ENCODE measurements at regions not wholly inside any gene's neighbourhood (a gene's known extent, or its start where the extent isn't known, plus 50 kb on each side); places are given as distances from the start of the nearest gene placed in this dataset.

DNA sequence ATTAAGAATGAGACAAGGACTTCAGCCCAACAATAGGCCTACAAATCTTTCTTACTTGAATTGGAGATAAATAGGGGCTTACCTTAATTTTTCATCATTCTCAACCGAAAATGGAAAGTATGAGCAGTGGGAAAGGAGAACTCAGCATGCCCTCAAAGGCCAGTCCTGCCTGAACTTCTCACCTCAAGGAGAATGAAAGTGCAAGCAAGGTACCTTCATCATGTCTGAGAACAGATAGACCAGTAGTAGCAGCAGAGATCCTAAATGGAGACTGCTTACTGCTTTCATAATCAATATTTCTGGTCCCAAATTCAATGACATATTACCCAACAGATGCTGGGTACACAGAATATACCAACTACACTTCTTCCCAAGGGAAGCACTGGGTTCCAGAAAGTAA, 194.0 kb upstream of the SLITRK1 start:
- Histone ChIP-seq H3K9me2 (replicated peaks; ENCODE audit: control insufficient read depth, low read length) (no peaks in the 10 kb centered on the region), H3K36me3 (ENCODE audit: control insufficient read depth, low read length) (no peaks in the 10 kb centered on the region), H4K20me1 (ENCODE audit: control insufficient read depth, insufficient read depth, low read depth, low read length) (no peaks in the 10 kb centered on the region), H3K27me3 (ENCODE audit: control insufficient read depth, low read length) (no peaks in the 10 kb centered on the region), H3K4me1 (ENCODE audit: control insufficient read depth, low read length) (no peaks in the 10 kb centered on the region), H3K27ac (ENCODE audit: low read depth, low read length) (no peak overlapping the region), H3K4me2 (ENCODE audit: low read length) (no peak overlapping the region), H3F3A (ENCODE audit: control insufficient read depth, insufficient read depth) (no peaks in the 10 kb centered on the region), H3K9me3 (ENCODE audit: control insufficient read depth, insufficient read depth, low read length) (no peaks in the 10 kb centered on the region), H3K79me2 (ENCODE audit: control insufficient read depth, low read length) (no peaks in the 10 kb centered on the region), H3K4me3 (ENCODE audit: low read length) (no peak overlapping the region)
- TF ChIP-seq, protein P1, sequence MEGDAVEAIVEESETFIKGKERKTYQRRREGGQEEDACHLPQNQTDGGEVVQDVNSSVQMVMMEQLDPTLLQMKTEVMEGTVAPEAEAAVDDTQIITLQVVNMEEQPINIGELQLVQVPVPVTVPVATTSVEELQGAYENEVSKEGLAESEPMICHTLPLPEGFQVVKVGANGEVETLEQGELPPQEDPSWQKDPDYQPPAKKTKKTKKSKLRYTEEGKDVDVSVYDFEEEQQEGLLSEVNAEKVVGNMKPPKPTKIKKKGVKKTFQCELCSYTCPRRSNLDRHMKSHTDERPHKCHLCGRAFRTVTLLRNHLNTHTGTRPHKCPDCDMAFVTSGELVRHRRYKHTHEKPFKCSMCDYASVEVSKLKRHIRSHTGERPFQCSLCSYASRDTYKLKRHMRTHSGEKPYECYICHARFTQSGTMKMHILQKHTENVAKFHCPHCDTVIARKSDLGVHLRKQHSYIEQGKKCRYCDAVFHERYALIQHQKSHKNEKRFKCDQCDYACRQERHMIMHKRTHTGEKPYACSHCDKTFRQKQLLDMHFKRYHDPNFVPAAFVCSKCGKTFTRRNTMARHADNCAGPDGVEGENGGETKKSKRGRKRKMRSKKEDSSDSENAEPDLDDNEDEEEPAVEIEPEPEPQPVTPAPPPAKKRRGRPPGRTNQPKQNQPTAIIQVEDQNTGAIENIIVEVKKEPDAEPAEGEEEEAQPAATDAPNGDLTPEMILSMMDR (IDR thresholded peaks at IDR 0.05; ENCODE audit: low read depth, low read length, poor library complexity, severe bottlenecking), result no peak
- TF ChIP-seq EZH2phosphoT487 (IDR thresholded peaks at IDR 0.05; ENCODE audit: borderline replicate concordance, low read length), result no peak

DNA sequence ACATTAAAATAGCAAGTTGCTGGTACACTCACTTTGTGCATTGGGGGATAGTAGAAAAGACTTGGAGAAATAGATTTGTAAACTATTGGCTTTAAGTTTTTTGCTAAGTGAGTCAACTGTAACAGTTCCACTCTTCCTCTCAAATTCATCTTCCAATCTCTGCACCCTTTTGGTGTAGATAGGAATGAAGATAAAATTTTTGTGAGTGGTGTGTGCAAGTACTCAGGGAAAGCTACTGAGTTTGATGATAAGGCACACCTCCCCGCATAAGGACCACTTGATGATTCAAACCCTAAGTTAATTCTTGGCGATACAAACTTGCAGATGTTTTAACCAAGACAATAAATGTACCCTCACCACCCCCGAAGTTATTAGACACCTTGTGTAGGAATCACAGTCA, 168.3 kb upstream of the SLITRK1 start:
- no peak overlapping the region for H3K4me2 ChIP-seq (ENCODE audit: low read length)
- no peak overlapping the region for H3K4me3 ChIP-seq (ENCODE audit: low read length)
- H3K27me3 ChIP-seq (ENCODE audit: control insufficient read depth, low read length), result no peaks in the 10 kb centered on the region
- H3K36me3 ChIP-seq (ENCODE audit: control insufficient read depth, low read length), result no peaks in the 10 kb centered on the region
- H3K9me2 ChIP-seq (replicated peaks; ENCODE audit: control insufficient read depth, low read length), result no peaks in the 10 kb centered on the region; the same call in 1 of the 2 replicates
- TF ChIP-seq, protein P1 (IDR thresholded peaks at IDR 0.05; ENCODE audit: low read depth, low read length, poor library complexity, severe bottlenecking), result no peak
- no peak for TF ChIP-seq EZH2phosphoT487 (IDR thresholded peaks at IDR 0.05; ENCODE audit: borderline replicate concordance, low read length)
- H3K79me2 ChIP-seq (ENCODE audit: control insufficient read depth, low read length), result no peaks in the 10 kb centered on the region
- no peaks in the 10 kb centered on the region for H4K20me1 ChIP-seq (ENCODE audit: control insufficient read depth, insufficient read depth, low read depth, low read length)
- H3K4me1 ChIP-seq (ENCODE audit: control insufficient read depth, low read length), result no peaks in the 10 kb centered on the region
- no peaks in the 10 kb centered on the region for H3K9me3 ChIP-seq (ENCODE audit: control insufficient read depth, insufficient read depth, low read length)
- H3F3A ChIP-seq (ENCODE audit: control insufficient read depth, insufficient read depth), result no peaks in the 10 kb centered on the region
- no peak overlapping the region for H3K27ac ChIP-seq (ENCODE audit: low read depth, low read length)

DNA sequence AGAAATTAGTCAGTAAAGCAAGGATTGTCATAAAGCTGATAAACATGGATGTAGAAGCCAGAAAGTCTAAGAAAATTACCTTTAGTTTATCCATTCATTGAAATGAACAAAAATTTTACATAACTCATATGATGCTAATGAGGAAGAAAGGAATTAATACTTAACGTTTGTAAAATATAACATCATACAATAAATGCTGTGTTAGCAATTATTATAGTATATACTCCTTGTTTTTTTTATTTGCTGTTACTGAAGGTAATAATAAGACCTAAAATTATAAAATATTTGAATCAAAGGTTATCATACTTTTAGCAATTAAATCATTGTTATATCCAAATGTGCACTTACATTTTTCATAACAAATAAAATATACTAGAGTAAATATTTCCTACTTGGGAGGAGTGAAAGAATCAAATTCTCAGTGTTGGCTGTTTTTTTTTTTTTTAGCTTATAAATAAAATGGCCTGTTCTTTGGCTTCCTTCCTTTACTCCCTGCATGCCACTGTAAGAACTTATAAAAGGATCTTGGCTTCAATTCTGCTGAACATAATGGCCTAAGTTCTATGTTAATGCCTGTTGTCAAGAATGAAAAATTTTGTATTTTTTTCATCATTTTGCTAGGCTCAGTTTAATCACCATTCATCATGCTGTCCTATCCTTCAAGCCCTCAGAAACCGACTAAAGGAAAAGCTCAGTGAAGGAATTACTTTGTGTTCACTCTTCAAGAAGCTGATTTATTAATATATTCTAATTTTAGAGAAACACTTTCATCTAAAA, 167.4 kb upstream of the SLITRK1 start:
- Histone ChIP-seq H3K79me2 (ENCODE audit: control insufficient read depth, low read length) (no peaks in the 10 kb centered on the region), H3K4me2 (ENCODE audit: low read length) (no peak overlapping the region), H3F3A (ENCODE audit: control insufficient read depth, insufficient read depth) (no peaks in the 10 kb centered on the region), H3K9me2 (replicated peaks; ENCODE audit: control insufficient read depth, low read length) (no peaks in the 10 kb centered on the region; the same call in 1 of the 2 replicates), H3K9me3 (ENCODE audit: control insufficient read depth, insufficient read depth, low read length) (no peaks in the 10 kb centered on the region), H3K4me1 (ENCODE audit: control insufficient read depth, low read length) (no peaks in the 10 kb centered on the region), H3K4me3 (ENCODE audit: low read length) (no peak overlapping the region), H4K20me1 (ENCODE audit: control insufficient read depth, insufficient read depth, low read depth, low read length) (no peaks in the 10 kb centered on the region), H3K27me3 (ENCODE audit: control insufficient read depth, low read length) (no peaks in the 10 kb centered on the region), H3K36me3 (ENCODE audit: control insufficient read depth, low read length) (no peaks in the 10 kb centered on the region), H3K27ac (ENCODE audit: low read depth, low read length) (no peak overlapping the region)
- TF ChIP-seq, protein P1 (IDR thresholded peaks at IDR 0.05; ENCODE audit: low read depth, low read length, poor library complexity, severe bottlenecking), result no peak
- no peak for TF ChIP-seq EZH2phosphoT487 (IDR thresholded peaks at IDR 0.05; ENCODE audit: borderline replicate concordance, low read length)

All from DOHH2 (cell line).